Muscle of arm (tissue), 1 donor: ENCODE measurements at regions not wholly inside any gene's neighbourhood (a gene's known extent, or its start where the extent isn't known, plus 50 kb on each side); places are given as distances from the start of the nearest gene placed in this dataset.
A peak's percentile ranks its signal among the peaks of the same experiment; 100 is the strongest.
"Not testable (repeated sequence)": the region's sequence is repeated elsewhere in the genome, so short reads cannot be mapped to it uniquely, and the experiment has no call there.

Source experiments
- DNase-seq: peaks from one replicate; pipeline ENCODE4 v3.0.0-alpha.2; 2013

GRCh38 chr2:140178234-140178633 is 1398.0 kb upstream of the NXPH2 start:
- DNase-seq, result no peak

DNA sequence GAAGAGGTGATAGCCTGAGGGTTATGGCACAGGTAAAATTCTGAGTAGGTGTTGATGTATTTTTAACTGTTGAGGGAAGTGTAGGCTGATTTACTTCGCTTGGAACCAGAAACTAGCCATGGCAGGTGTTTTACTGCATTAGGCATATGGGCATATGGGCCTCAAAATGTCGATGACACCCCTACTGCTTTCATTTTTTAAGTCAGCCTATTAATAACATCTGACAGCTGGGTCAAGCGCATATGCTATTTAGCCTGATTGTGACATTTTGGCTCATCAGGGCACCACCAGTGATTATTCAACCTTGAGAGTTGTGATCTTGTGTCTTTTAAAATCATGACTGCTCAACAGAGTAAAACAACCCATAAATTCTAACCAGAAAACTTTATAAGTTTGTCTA is 1396.9 kb upstream of the NXPH2 start:
- DNase-seq, result no peak

GRCh38 chr2:140173790-140174189 is 1393.6 kb upstream of the NXPH2 start:
- DNase-seq, result no peak

DNA sequence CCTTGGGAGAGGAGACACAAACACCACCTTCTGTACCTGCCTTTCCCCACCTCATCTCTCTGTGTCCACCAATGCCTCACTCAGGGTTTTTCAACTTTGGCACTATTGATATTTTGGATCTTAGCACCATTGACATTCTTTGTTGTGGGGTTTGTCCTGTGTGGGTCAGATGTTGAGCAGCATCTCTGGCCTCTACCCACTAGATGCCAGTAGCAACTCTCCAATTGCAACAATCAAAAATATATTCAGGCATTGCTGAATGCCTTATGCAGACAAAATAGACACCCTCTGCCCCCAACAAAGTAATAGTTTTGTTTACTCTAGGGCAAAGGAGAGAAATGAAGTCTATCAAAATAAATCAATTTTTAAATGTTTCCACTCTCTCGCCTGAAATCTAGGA is 1384.3 kb upstream of the NXPH2 start:
- no peak for DNase-seq

GRCh38 chr2:140158259-140158658 is 1378.1 kb upstream of the NXPH2 start:
- no peak for DNase-seq

DNA sequence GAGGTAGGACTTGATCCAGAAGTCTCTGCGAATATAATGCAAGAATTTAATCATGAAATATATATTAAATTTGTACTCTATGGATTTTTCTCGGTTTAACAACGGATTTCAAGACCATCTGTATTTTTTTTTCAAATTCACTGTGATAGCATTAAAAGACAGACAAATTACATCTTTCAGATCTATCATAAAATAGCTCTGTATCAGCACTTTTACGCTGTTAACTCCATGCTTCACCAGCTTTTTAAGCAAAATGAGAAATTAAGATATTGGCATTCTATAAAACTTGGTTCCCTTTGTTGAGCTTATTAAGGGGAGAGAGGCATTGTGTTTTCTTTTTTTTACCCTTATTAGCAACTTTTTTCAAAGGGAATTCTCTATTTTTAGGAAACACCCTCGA is 1377.6 kb upstream of the NXPH2 start:
- no peak for DNase-seq

GRCh38 chr2:140154706-140155105 is 1374.5 kb upstream of the NXPH2 start:
- DNase-seq, result no peak

GRCh38 chr2:140154271-140154670 is 1374.1 kb upstream of the NXPH2 start:
- DNase-seq, result no peak

DNA sequence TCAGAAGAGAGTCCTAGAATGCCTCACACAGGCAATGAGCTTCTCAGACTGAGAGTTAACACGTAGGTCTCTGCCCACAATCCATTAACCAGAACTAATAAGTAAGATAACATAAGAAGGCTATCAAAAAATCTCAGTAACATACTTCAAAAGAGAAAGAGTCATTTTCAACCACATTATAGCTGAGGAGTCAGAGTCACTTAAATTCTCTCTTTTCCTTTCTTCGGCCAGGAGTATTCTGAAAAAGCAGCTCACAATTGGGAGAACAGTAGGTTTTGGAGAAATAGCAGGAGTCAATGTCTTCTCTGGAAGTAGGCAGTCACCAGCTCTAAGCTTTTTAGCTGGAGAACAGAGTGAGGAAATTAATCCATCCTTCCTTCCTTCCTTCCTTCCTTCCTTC is 1364.4 kb upstream of the NXPH2 start:
- no peak for DNase-seq

DNA sequence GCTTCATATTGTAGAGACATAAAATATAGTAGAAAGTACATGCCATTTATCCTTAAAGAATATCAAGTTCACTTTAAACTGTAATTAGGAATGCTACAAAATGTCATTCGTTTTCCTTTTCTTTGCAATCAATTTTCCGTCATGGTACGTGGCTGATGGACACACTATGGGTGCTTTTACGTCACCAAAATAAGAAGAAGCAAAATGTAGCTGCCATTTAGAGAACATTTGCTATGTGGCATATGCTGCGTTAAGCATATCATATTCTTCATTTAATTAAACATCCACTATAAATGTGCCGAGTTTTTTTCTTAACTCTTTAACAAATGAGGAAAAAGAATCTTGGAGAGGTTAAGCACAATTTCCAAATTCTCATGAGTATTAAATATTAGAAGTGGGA is 1358.5 kb upstream of the NXPH2 start:
- no peak for DNase-seq

DNA sequence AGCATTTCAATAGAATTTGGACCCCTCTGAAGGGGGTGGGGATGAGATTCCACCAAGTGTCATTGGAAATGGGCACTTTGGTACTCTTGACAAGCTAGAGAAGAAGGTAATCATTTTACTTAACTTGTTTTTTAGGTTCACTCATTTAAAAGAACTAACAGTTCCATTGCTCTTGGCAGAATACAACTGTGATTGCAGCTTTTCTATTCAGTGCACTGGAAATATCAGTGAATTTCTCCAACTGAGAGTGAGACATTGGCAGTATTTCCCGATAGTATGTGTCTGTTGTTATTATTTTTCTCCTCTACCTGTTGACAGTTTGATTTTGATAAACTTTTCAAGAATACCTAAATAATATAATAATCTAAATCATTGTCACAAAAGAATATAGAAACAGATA is 1356.7 kb upstream of the NXPH2 start:
- no peak for DNase-seq

DNA sequence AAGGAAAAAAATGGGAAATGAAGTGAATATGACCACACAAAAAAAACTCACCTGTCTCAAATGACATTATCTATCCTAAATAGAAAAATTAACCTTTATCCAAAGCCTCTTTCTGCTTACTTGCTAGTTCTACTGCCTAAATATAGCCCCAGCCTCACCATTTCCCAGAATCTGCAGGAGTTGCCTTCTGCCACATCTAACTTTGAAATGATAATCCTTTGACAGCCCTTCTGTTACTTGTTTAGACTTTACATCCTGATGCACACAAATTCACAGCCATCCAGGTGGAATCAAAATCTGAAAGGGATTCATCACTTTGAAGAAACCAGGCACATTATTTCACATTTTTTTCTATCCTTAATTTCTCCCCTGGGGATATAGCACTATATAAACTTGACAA is 1356.2 kb upstream of the NXPH2 start:
- DNase-seq, result no peak

- DNase-seq, result no peak
Observed at GRCh38 chr2:140128909-140129308, 1348.7 kb upstream of the NXPH2 start.

GRCh38 chr2:140122001-140122400 is 1341.8 kb upstream of the NXPH2 start:
- DNase-seq, result no peak

GRCh38 chr2:140117386-140117785 is 1337.2 kb upstream of the NXPH2 start:
- DNase-seq, result no peak

- no peak for DNase-seq
Observed at GRCh38 chr2:140108706-140109475, 1328.7 kb upstream of the NXPH2 start.

GRCh38 chr2:140091926-140092325 is 1311.7 kb upstream of the NXPH2 start:
- no peak for DNase-seq

- no peak for DNase-seq
Observed at GRCh38 chr2:140086964-140087363, 1306.8 kb upstream of the NXPH2 start.

- no peak for DNase-seq
Observed at GRCh38 chr2:140085674-140086073, 1305.5 kb upstream of the NXPH2 start.

GRCh38 chr2:140079038-140079437 is 1298.8 kb upstream of the NXPH2 start:
- DNase-seq, result no peak

DNA sequence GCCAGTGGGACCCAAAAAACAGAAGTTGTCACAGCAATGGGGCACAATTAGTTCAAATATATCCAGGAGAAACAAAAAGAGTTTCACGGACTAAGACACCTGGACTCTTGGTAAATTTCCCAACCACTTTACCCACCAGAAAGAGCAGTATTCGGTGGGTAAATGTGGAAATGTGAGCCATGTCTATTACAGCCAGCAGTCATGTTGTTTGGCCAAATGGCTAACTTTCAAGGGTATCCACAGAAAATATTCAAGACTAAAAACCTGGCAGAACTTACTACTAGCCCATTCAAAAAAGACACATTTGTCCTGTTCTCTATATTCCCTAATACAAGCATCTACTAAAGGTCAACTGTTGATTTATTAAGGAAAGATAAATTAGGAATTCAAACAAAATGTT is 1296.0 kb upstream of the NXPH2 start:
- no peak for DNase-seq

DNA sequence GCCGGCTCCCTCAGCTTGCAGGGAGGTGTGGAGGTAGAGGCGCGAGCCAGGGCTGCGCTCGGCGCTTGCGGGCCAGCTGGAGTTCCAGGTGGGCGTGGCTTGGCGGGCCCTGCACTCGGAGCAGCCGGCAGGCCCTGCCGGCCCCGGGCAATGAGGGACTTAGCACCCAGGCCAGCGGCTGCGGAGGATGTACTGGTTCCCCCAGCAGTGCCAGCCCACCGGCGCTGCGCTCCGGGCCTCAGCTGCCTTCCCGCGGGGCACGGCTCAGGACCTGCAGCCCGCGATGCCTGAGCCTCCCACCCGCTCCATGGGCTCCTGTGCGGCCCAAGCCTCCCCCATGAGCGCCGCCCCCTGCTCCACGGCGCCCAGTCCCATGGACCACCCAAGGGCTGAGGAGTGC is 1293.6 kb upstream of the NXPH2 start:
- DNase-seq, result not testable (repeated sequence)

- peak; percentile 38 for DNase-seq
Observed at GRCh38 chr2:140067661-140068060, 1287.5 kb upstream of the NXPH2 start.

DNA sequence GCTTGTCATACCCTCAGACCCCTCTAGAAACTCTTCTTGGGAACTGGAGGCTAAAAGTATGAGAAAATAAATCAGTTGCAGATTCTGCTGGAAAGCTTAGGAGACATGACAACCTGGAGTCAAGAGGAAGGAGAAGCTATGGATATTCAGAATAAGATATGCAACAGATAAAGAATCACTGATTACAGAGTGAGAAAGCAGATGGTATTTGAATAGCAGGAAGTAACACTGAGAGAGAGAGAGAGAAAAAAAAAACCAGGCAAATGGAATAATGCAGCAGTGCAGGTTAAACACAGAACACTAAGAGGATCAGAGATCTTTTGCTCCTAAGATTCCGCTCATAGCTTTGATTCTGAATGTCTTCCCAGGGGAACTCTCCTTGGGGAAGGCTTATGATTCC is 1284.1 kb upstream of the NXPH2 start:
- DNase-seq, result no peak
